Bronchial epithelial cell (primary cell): ENCODE measurements at regions not wholly inside any gene's neighbourhood (a gene's known extent, or its start where the extent isn't known, plus 50 kb on each side); places are given as distances from the start of the nearest gene placed in this dataset.

ENCODE experiments used
- DNase-seq: peaks from one replicate; pipeline ENCODE4 v3.0.0-alpha.2; 2010; ENCODE audit warnings: low read depth
- FAIRE-seq: peaks from 2 replicates; lab custom pipeline; 2011; peaks lifted over from hg19 to GRCh38; lab: Jason Lieb, UNC
- H3K27me3 ChIP-seq: 2 replicates; pipeline ENCODE4 v1.5.1; 2011; ENCODE audit warnings: low read length; ENCODE audit not compliant: control insufficient read depth, insufficient read depth
- H3K36me3 ChIP-seq: 2 replicates; pipeline ENCODE4 v1.5.1; 2011; ENCODE audit warnings: low read length; ENCODE audit not compliant: control insufficient read depth, insufficient read depth
- H3K4me3 ChIP-seq: 2 replicates; pipeline ENCODE4 v1.5.1; 2011; ENCODE audit warnings: mild to moderate bottlenecking, low read depth, low read length, control low read depth
- CTCF ChIP-seq: IDR thresholded peaks from 2 replicates; pipeline ENCODE4 v1.5.1; 2011; ENCODE audit warnings: mild to moderate bottlenecking, moderate library complexity, low read length, control low read depth, inconsistent platforms; ENCODE audit not compliant: insufficient read depth, severe bottlenecking

- DNase-seq: no peak
- Histone ChIP-seq H3K4me3 (no peak overlapping the region), H3K36me3 (no peaks in the 10 kb centered on the region), H3K27me3 (no peaks in the 10 kb centered on the region)
- no peak for FAIRE-seq
- no peak for TF ChIP-seq CTCF
These were observed 113.2 kb downstream of the PALM2AKAP2 start for GRCh38 chr9:109893241-109893640.

GRCh38 chr9:109894473-109894872 is 114.5 kb downstream of the PALM2AKAP2 start:
- DNase-seq (no peak), FAIRE-seq (no peak)
- Histone ChIP-seq H3K4me3 (no peak overlapping the region), H3K27me3 (no peaks in the 10 kb centered on the region), H3K36me3 (no peaks in the 10 kb centered on the region)
- no peak for TF ChIP-seq CTCF

GRCh38 chr9:109894921-109895758 is 115.1 kb downstream of the PALM2AKAP2 start:
- no peaks in the 10 kb centered on the region for H3K36me3 ChIP-seq
- no peak for FAIRE-seq
- H3K4me3 ChIP-seq: no peak overlapping the region
- no peaks in the 10 kb centered on the region for H3K27me3 ChIP-seq
- no peak for TF ChIP-seq CTCF
- no peak for DNase-seq

GRCh38 chr9:109901201-109901600 is 121.2 kb downstream of the PALM2AKAP2 start:
- Histone ChIP-seq H3K36me3 (no peaks in the 10 kb centered on the region), H3K4me3 (no peak overlapping the region), H3K27me3 (no peaks in the 10 kb centered on the region)
- DNase-seq: no peak
- TF ChIP-seq CTCF: no peak
- FAIRE-seq: peak; percentile 28

- TF ChIP-seq CTCF: peak; percentile 68
- FAIRE-seq: no peak
- no peaks in the 10 kb centered on the region for H3K27me3 ChIP-seq
- no peaks in the 10 kb centered on the region for H3K36me3 ChIP-seq
- no peak overlapping the region for H3K4me3 ChIP-seq
- DNase-seq: peak; percentile 73
These were observed 123.6 kb downstream of the PALM2AKAP2 start for GRCh38 chr9:109903515-109904138.
